HG03060 (cell line): ENCODE measurements at regions not wholly inside any gene's neighbourhood (a gene's known extent, or its start where the extent isn't known, plus 50 kb on each side); places are given as distances from the start of the nearest gene placed in this dataset.

Source experiments
- ATAC-seq: cut with Tn5 transposase; IDR thresholded peaks from one replicate; pipeline ENCODE4 v1.9.1; 2021; ENCODE audit warnings: low read depth, moderate number of reproducible peaks; ENCODE audit not compliant: unreplicated experiment

DNA sequence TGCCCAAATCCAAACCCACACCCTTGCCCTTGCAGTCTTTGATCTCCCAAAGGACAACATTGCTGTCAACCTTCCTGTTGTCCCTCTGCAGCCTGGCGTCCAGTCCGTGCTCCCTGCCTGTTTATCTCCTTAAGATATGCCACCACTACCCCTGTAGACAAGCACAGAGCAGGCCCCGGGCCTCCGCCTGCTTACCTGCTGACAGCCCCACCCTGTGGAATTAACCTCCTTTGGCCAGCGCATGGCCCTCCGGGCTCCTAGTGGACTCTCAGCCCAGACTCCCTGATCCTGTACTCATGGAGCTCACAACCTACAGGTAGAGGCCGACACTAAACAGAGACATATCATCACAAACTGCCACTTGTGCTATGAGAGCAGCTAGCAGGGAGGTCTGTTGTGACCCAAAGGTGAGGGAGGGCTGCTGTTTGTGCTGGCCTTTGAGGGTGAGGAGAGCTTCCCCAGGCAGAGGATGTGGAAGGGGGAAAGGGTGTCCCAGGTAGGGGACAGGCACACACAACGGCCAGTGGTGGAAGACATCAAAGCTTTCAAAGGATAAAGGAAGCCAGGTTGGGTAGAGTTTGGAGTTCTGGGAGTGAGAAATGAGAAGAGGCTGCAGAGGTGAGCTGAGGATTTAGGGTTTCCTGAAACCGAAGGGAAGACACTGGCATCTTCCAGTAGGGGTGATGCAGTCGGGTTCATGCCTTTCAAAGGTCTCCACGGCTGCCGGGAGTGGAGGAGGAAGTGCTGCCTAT, 174.5 kb upstream of the ZMIZ1 start:
- no peak for ATAC-seq

- no peak for ATAC-seq
Observed at GRCh38 chr10:78894841-78895195, 173.9 kb upstream of the ZMIZ1 start.

- no peak for ATAC-seq
Observed at GRCh38 chr10:78895469-78895868, 173.3 kb upstream of the ZMIZ1 start.

- no peak for ATAC-seq
Observed at GRCh38 chr10:78896159-78896928, 172.4 kb upstream of the ZMIZ1 start.

DNA sequence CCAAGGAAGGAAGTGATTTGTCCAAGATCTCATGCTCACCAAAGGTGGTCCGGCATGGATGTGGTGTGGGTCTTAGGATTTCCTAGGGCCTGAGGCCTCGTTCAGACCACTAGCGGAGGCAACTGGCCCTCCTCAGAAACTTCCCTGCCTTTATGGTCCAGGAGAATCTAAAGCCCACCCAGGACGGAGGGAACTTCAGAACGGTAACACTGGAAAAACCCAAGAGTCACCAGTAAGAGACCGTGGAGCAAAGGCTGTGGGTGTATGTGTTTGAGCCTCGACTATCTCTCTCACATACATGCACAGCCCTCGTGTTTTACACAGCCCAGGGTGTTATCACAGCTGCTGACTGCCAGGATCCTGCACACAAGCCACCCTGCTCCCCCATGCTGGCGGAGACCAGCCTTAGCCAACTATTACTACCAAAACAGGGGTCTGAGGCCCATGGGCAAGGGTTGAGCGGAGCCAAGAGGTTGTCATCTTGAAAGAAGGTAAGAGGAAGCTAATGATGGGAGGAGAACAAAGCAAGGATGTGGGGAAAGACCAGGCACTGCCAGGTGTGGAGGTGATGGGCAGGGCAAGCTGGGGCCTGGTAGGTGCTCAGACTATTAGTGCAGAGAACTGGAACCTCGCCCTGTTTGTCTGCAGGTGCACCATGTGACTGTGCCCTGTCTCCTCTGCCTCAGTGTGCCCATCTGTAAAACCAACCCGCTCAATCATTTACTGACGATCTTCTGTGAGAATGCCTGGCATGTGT, 170.2 kb upstream of the ZMIZ1 start:
- no peak for ATAC-seq

GRCh38 chr10:78899098-78899754, 169.5 kb upstream of the ZMIZ1 start:
- ATAC-seq: no peak

DNA sequence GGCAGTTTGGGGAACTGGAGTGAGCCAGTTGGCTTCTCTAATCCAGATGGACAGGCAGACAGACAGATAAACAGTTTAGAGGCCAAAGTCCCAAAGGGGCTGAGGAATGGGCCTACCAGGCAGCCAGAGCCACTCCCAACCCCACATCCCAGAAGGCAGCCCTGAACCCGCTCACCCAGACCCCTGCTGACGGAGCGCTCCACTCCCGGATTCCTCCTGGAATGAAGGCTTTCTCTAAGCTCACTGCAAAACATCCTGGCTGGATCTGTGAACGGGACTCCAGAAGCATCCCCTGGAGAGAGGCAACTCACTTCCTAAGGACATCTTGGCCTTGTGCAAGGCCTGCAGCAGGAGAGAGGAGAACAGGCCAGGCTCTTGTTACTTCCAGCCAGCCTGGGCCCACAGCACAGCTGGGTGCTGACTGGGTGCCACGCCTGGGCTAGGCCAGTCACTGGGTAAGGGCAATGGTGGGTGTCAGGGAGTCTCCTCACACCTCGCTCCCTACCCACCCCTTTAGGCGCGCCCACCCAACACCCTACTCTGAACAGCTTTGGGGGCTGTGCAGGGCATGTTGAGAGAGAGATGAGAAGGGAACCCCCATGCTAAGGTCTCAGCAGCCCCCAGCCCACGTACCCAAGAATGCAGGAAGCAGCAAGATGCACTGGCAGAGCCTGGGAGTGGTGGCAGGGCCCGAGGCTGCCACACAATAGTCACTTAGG, 168.6 kb upstream of the ZMIZ1 start:
- no peak for ATAC-seq

DNA sequence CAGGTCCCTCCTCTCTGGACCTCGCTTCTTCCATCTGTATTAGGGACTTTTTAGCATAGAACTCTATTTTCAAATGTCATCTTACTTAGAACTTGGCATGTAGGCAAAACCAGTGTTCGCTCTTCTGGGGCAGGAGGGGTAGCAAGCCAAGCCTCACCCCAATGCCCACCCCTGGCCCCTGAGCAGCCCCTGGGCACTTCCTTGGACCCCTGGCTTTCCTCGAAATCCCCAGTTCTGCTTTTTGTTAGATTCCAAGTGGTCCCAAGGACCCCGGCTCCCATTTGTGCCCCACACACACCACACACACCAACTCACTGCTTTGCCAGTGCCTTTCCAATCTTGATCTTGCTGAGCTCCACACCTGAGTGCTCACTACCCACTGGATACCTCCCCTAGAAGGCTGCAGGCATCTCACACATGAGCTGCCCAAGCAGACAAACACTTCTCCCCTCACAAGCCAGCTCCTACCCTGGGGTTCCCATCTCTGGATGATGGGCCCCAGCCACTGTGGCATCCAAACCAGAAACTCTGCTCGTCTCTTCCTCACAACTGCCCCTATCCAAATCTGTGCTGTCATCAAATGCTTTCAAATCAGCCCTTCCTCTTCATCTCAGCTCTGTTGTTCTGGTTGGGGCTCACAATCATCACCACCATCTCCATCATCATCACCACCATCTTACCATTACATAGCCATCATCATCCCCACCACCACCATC, 167.9 kb upstream of the ZMIZ1 start:
- ATAC-seq: no peak

DNA sequence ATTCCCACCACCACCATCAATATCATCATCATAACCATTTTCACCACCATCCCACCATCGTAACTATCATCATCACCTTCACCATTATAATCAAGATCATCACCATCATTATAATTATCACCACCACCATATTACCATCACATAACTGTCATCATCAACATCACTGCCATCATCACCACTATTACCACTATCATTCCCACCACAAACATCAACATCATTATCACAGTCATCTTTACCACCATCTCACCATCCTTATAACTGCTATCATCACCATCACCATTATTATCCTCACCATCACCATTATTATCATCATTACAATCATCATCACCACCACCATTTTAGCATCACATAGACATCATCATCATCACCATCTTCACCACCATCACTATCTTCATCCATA, 167.1 kb upstream of the ZMIZ1 start:
- ATAC-seq: no peak

GRCh38 chr10:78902815-78903214, 166.0 kb upstream of the ZMIZ1 start:
- ATAC-seq: no peak

DNA sequence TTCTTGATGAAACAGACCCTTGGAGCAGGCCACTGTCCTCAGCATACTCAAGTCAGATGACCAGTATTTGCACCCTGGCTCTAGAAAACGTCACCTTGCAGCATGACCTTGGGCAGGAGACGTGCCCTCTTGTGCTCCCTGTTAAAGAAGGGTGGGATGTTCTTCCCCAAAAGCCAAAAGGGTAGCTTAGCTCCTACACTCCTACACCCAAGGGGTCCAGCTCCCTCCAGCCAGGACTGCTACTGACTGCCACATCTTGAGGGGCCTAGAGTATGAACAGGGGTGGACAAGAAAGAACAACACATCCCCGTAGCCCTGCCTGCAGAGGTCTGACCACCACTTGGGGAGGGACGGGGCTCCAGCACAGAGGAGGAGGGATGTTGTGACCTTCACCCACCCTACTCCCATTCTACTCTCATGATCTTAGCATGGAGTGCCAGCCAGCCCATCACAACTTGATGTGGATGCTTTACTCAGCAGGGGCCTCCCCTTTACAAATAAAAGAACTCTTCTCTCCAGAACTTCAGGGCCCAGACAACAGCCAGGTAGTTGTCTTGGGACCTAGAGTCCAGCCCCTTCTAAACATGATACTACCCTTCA, 165.3 kb upstream of the ZMIZ1 start:
- no peak for ATAC-seq

DNA sequence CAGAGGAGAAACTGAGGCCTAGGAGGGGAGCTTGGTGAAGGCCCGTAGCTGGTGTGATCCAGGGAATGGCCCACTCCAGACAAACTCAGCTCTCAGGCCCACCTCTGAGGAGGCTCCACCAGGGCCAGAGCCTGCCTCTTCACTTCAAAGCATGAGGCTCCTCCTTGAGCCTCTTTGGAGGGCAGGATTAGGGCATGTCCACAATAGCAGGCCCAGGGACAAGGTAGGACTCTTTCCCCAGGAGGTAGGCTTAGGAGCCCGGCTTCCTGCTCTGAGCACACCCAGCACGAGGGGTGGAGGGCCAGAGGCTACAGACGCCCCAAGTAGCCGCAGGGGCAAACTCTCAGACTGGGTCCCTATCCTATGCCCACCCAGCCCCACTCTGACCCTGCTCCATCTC, 164.6 kb upstream of the ZMIZ1 start:
- ATAC-seq: no peak

DNA sequence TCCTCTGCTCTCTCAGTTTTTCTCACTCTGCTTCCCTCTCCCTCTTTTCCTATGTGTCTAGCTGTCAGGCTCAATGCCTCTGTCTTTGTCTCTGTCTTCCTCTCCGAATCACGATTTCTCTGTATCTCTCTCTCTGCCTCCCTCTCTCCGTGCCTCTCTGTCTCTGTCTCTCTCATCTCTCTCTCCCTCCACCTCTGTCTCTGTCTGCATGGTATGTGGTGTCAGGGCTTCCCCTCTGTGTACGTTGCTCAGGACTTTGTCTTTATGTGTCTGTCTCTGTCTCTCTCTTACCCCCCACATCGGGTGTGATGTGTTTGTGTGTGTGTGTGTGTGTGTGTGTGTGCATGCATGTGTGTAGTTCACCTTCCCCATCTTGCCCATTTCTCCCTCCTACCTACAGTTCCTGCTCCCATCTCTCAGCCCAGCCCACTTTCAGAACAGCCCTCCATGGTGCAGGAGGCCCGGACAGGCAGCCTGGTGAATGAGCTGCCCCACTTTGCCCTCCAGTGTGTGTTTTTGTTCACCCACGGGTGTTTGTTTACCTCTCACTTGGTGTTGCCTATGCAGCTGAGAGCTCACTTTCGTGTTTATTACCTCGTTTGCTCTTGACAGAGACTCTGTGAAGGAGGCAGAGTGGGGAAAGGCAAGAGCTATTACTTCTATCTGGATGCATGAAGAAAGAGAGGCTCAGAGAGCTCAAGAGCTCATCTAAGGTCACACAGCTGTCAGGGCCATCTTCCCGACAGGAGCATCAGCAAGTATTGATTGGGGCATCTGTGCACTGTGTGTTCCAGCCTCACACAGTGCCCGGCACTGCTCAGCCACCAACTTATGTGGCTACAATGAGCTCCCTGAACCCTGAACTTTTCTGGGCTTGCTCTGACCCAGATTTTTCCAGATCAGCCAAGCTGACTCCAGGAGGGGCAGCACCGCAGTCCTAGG, 163.5 kb upstream of the ZMIZ1 start:
- ATAC-seq: no peak

GRCh38 chr10:78905957-78906308, 162.8 kb upstream of the ZMIZ1 start:
- ATAC-seq: no peak

DNA sequence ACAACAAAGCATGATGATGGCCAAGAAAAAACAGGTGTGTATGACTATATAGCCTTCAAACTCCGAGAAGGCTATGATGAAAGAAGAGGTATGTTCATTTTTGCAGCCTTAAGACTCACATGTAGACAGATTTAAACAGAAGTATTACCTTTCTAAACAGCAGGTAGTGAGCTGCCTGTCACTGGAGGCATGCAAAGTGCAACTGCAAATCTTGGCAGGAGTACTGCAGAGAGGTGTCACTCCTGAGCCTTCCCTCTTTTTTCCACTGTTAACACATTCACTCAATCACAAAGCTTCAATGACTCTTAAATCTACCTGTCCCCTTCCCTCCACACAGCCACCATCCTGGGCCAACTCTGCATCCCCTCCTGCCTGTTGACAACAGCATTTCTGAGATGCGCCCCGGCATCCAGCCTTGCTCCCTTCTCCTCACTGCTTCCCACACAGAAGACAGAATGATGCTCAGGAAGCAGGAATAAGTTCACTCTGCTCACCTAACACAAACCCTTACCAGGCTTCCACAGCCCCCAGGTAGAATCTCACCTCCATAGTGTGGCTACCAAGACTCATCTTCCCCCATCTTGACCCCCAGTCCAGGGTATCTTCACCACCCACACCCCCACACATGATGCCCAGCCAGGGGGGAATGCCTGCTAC, 161.9 kb upstream of the ZMIZ1 start:
- ATAC-seq: no peak

DNA sequence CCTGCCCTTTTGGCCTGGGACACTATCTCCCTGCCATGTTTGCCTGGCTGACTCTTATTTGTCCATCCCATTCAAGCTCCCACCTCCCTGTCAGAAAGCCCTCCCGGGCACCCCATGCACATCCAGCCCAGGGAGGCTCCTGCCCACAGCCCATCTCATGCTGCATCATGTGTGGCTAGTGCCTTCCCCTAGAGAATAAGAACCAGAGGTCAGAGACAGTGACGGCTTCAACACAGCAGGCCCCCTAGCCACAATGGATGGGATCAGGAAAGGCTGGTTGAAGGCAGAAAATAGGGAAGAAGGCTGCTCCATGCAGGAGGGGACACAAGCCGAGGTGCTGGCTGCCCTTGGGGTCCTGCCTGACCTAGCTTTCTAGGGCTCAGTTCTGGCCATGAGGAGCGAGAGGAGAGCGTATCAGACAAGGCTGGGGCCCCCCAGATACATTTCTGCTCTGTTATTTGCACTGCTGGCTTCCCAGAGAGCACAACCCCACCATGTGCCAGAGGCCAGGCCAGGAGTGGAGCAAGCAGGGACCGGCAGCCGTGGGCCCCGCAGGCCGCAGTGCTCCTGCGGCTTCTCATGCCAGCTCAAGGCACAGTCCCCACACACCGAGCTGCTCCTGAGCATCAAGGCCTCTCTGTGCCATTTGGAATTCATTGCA, 161.1 kb upstream of the ZMIZ1 start:
- ATAC-seq: no peak

DNA sequence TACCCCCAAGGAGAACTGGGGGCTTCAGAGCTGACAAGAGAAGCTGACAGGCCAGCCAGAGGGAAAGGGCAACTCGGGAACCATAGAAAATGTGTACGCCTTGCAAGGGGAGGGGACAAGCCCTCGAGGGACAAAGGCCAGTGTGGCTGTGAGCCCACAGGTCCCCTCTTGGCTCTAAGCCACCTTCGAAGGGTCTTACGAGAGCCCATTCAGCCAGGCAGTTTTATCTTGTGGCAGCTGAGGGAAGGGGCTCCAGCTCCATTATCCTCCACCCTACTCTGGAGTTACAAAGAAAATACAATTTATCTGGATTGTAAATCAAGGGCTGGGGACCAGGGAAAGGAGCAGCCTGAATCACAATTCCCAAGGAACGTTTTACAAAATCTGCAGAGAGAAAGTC, 159.5 kb upstream of the ZMIZ1 start:
- no peak for ATAC-seq
